ENCODE measurements at regions not wholly inside any gene's neighbourhood (a gene's known extent, or its start where the extent isn't known, plus 50 kb on each side); places are given as distances from the start of the nearest gene placed in this dataset.

- H3K9me3 Mint-ChIP-seq, result peaks cover 2% of the 10 kb centered on the region
- no peak overlapping the region for H3K27ac Mint-ChIP-seq
- no peaks in the 10 kb centered on the region for H3K4me1 Mint-ChIP-seq
- no peak for DNase-seq (ENCODE audit: low spot score in 2 of 2, unreplicated experiment in 2 of 2)
- H3K36me3 Mint-ChIP-seq, result no peaks in the 10 kb centered on the region
- H3K27me3 Mint-ChIP-seq (ENCODE audit: low read depth), result peaks cover 11% of the 10 kb centered on the region
- H3K4me3 Mint-ChIP-seq, result no peak overlapping the region
- TF ChIP-seq, protein P1, sequence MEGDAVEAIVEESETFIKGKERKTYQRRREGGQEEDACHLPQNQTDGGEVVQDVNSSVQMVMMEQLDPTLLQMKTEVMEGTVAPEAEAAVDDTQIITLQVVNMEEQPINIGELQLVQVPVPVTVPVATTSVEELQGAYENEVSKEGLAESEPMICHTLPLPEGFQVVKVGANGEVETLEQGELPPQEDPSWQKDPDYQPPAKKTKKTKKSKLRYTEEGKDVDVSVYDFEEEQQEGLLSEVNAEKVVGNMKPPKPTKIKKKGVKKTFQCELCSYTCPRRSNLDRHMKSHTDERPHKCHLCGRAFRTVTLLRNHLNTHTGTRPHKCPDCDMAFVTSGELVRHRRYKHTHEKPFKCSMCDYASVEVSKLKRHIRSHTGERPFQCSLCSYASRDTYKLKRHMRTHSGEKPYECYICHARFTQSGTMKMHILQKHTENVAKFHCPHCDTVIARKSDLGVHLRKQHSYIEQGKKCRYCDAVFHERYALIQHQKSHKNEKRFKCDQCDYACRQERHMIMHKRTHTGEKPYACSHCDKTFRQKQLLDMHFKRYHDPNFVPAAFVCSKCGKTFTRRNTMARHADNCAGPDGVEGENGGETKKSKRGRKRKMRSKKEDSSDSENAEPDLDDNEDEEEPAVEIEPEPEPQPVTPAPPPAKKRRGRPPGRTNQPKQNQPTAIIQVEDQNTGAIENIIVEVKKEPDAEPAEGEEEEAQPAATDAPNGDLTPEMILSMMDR (IDR thresholded peaks at IDR 0.05; ENCODE audit: unreplicated experiment), result no peak
Observed at GRCh38 chr16:16780588-16780987, 401.6 kb downstream of the NPIPA7 start.

DNA sequence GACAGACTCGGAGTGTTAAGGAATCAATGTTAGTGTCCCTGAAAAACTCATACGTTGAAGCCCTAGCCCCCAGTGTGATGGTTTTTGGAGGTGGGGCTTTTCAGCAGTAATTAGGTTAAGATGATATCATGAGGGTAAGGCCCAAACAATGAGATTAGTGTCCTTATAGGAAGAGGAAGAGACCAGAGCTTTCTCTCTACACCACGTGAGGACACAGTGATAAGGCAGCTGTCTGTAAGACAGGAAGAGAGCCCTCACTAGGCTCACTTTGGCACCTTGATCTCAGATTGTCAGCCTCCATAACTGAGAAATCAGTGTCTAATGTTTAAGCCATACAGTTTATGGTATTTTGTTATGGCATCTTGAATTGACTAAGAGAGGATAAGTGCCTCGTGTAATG is 403.2 kb downstream of the NPIPA7 start:
- H3K4me1 Mint-ChIP-seq, result no peaks in the 10 kb centered on the region

DNA sequence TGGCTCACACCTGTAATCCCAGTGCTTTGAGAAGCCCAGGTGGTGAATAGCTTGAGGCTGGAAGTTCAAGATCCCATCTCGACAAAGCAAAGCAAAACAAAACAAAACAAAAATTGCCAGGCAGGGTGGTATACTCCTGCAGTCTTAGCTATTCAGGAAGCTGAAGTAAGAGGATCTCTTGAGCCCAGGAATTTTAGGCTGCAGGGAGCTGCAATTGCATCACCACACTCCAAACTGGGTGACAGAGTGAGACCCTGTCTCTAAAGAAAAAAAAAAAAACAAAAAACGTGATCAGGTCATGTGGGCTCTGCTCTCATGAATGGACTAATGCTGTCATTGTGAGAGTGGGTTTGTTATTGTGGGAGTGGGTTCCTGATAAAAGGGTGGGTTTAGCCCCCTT is 409.1 kb downstream of the NPIPA7 start:
- H3K27ac Mint-ChIP-seq, result no peak overlapping the region
- H3K4me3 Mint-ChIP-seq, result no peak overlapping the region
- peaks cover 23% of the 10 kb centered on the region for H3K9me3 Mint-ChIP-seq

More for the DNA sequence above, 403.2 kb downstream of the NPIPA7 start:
- TF ChIP-seq, protein P1 (IDR thresholded peaks at IDR 0.05; ENCODE audit: unreplicated experiment), result no peak
- Mint-ChIP-seq H3K4me3 (no peak overlapping the region), H3K27me3 (ENCODE audit: low read depth) (peaks cover 8% of the 10 kb centered on the region), H3K36me3 (no peaks in the 10 kb centered on the region), H3K27ac (no peak overlapping the region), H3K9me3 (no peaks in the 10 kb centered on the region)
- DNase-seq (ENCODE audit: low spot score in 2 of 2, unreplicated experiment in 2 of 2), result no peak

DNA sequence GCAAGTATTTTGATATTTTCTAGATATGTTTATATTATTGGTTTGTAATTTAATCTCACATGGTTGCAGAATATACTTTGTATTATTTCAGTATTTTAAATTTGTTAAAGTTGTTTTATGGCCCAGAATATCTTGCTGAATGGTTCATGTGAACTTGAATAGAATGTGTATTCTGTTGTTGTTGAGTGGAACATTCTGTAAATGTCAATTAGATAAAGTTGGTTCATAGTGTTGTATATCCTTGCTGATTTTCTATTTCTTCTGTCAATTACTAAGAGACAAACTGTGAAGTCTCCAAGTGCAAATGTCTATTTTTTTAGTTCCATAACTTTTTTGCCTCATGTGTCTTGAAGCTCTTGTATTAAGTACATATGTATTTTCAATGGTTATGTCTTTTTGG is 411.7 kb downstream of the NPIPA7 start:
- H3K27me3 Mint-ChIP-seq (ENCODE audit: low read depth), result no peaks in the 10 kb centered on the region
- peaks cover 35% of the 10 kb centered on the region for H3K9me3 Mint-ChIP-seq
- no peaks in the 10 kb centered on the region for H3K4me1 Mint-ChIP-seq
- DNase-seq (ENCODE audit: low spot score in 2 of 2, unreplicated experiment in 2 of 2), result no peak
- no peak overlapping the region for H3K27ac Mint-ChIP-seq
- H3K4me3 Mint-ChIP-seq, result no peak overlapping the region
- H3K36me3 Mint-ChIP-seq, result no peaks in the 10 kb centered on the region
- TF ChIP-seq, protein P1 (IDR thresholded peaks at IDR 0.05; ENCODE audit: unreplicated experiment), result no peak

More for the DNA sequence above, 409.1 kb downstream of the NPIPA7 start:
- no peaks in the 10 kb centered on the region for H3K4me1 Mint-ChIP-seq
- no peaks in the 10 kb centered on the region for H3K36me3 Mint-ChIP-seq
- no peaks in the 10 kb centered on the region for H3K27me3 Mint-ChIP-seq (ENCODE audit: low read depth)
- TF ChIP-seq, protein P1 (IDR thresholded peaks at IDR 0.05; ENCODE audit: unreplicated experiment), result no peak
- no peak for DNase-seq (ENCODE audit: low spot score in 2 of 2, unreplicated experiment in 2 of 2)

- H3K4me1 Mint-ChIP-seq, result no peaks in the 10 kb centered on the region
- H3K27ac Mint-ChIP-seq, result no peak overlapping the region
- no peaks in the 10 kb centered on the region for H3K36me3 Mint-ChIP-seq
- H3K4me3 Mint-ChIP-seq, result no peak overlapping the region
- DNase-seq (ENCODE audit: low spot score in 2 of 2, unreplicated experiment in 2 of 2), result no peak
- no peaks in the 10 kb centered on the region for H3K27me3 Mint-ChIP-seq (ENCODE audit: low read depth)
- peaks cover 35% of the 10 kb centered on the region for H3K9me3 Mint-ChIP-seq
- TF ChIP-seq, protein P1 (IDR thresholded peaks at IDR 0.05; ENCODE audit: unreplicated experiment), result no peak
Observed at GRCh38 chr16:16791051-16791450, 412.1 kb downstream of the NPIPA7 start.

DNA sequence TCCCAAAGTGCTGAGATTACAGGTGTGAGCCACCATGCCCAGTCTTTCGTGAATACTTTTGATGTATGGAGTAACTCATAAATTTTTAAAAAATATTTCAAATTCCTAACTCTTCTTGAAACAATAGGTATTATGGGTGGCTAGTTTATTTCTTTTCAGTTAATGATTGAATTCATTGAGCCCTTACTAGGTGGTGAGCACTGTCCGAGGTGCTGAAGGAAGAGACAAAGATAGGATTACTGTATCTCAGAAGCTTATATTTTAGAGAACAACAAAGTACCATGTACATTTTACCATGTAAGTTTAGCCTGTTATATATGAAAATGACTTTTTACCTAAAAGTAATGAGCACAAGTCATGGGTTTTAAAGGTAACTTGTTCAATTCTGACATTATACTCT is 418.3 kb downstream of the NPIPA7 start:
- Mint-ChIP-seq H3K4me1 (no peaks in the 10 kb centered on the region), H3K27ac (no peak overlapping the region), H3K4me3 (no peak overlapping the region), H3K9me3 (peaks cover 14% of the 10 kb centered on the region), H3K27me3 (ENCODE audit: low read depth) (peaks cover 1% of the 10 kb centered on the region), H3K36me3 (no peaks in the 10 kb centered on the region)
- DNase-seq (ENCODE audit: low spot score in 2 of 2, unreplicated experiment in 2 of 2), result no peak
- TF ChIP-seq, protein P1 (IDR thresholded peaks at IDR 0.05; ENCODE audit: unreplicated experiment), result no peak
